ENCODE measurements at regions not wholly inside any gene's neighbourhood (a gene's known extent, or its start where the extent isn't known, plus 50 kb on each side); places are given as distances from the start of the nearest gene placed in this dataset.

- no peaks in the 10 kb centered on the region for H3K9me3 Mint-ChIP-seq
- no peak overlapping the region for H3K27ac Mint-ChIP-seq
Observed at GRCh38 chr13:44199627-44200207, 173.9 kb upstream of the SERP2 start.

DNA sequence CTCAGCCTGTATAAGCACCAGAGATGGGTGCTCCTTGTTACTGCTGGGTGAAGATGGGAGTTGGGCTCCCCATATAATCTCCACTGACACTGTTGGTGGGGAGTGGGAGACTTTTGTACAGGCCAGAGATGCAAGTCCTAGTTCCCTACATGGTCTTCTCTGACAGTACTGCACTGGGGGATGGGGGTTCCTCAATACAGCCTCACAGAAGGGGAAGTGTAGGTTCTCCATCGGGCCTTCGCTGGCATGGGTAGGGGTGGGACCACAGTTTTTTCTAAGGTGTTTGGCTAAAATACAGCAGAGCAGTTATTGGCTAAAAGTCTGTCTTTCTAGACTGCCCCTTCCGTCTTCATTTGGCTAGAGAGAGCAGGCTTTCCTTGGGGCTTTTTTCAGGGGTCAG is 167.2 kb upstream of the SERP2 start:
- H3K4me3 Mint-ChIP-seq, result no peak overlapping the region
- Histone ChIP-seq H3K4me1 (ENCODE audit: control insufficient read depth, insufficient read depth, low read length) (no peaks in the 10 kb centered on the region), H3K36me3 (ENCODE audit: control insufficient read depth, insufficient read depth, low read length) (no peaks in the 10 kb centered on the region), H3K9ac (ENCODE audit: extremely low read depth, low read length, poor library complexity, severe bottlenecking) (no peak overlapping the region), H3K27me3 (ENCODE audit: control insufficient read depth, insufficient read depth, low read length, poor library complexity, severe bottlenecking) (peaks cover 8% of the 10 kb centered on the region), H3K9me3 (ENCODE audit: control insufficient read depth, low read length) (peaks cover 6% of the 10 kb centered on the region), H3K27ac (ENCODE audit: low read depth, low read length) (no peak overlapping the region), H3K4me3 (ENCODE audit: low read length) (no peak overlapping the region)
- no peaks in the 10 kb centered on the region for H3K4me1 Mint-ChIP-seq
- no peak for DNase-seq
- peaks cover 6% of the 10 kb centered on the region for H3K27me3 Mint-ChIP-seq (ENCODE audit: insufficient read depth)
- no peak overlapping the region for H3K27ac Mint-ChIP-seq
- 93 to 100% methylated on average over 2 to 3 of the region's 3 CpGs for WGBS, 2 experiments (ENCODE audit: insufficient coverage in 1 of 2, insufficient read length in 1 of 2)
- peaks cover 10% of the 10 kb centered on the region for H3K9me3 Mint-ChIP-seq
- no peaks in the 10 kb centered on the region for H3K36me3 Mint-ChIP-seq (ENCODE audit: low read depth)
- TF ChIP-seq, protein P1, sequence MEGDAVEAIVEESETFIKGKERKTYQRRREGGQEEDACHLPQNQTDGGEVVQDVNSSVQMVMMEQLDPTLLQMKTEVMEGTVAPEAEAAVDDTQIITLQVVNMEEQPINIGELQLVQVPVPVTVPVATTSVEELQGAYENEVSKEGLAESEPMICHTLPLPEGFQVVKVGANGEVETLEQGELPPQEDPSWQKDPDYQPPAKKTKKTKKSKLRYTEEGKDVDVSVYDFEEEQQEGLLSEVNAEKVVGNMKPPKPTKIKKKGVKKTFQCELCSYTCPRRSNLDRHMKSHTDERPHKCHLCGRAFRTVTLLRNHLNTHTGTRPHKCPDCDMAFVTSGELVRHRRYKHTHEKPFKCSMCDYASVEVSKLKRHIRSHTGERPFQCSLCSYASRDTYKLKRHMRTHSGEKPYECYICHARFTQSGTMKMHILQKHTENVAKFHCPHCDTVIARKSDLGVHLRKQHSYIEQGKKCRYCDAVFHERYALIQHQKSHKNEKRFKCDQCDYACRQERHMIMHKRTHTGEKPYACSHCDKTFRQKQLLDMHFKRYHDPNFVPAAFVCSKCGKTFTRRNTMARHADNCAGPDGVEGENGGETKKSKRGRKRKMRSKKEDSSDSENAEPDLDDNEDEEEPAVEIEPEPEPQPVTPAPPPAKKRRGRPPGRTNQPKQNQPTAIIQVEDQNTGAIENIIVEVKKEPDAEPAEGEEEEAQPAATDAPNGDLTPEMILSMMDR (conservative IDR thresholded peaks at IDR 0.05), result no peak

More at GRCh38 chr13:44199627-44200207, 173.9 kb upstream of the SERP2 start:
- Mint-ChIP-seq H3K4me3 (no peak overlapping the region), H3K27me3 (ENCODE audit: insufficient read depth) (peaks cover 17% of the 10 kb centered on the region), H3K4me1 (peaks cover 8% of the 10 kb centered on the region), H3K36me3 (ENCODE audit: low read depth) (no peaks in the 10 kb centered on the region)
- Histone ChIP-seq H3K4me1 (ENCODE audit: control insufficient read depth, insufficient read depth, low read length) (peaks cover 10% of the 10 kb centered on the region), H3K9ac (ENCODE audit: extremely low read depth, low read length, poor library complexity, severe bottlenecking) (no peak overlapping the region), H3K27me3 (ENCODE audit: control insufficient read depth, insufficient read depth, low read length, poor library complexity, severe bottlenecking) (peaks cover 4% of the 10 kb centered on the region), H3K27ac (ENCODE audit: low read depth, low read length) (no peak overlapping the region), H3K4me3 (ENCODE audit: low read length) (no peak overlapping the region), H3K9me3 (ENCODE audit: control insufficient read depth, low read length) (no peaks in the 10 kb centered on the region), H3K36me3 (ENCODE audit: control insufficient read depth, insufficient read depth, low read length) (no peaks in the 10 kb centered on the region)
- WGBS, 2 experiments (ENCODE audit: insufficient coverage in 1 of 2, insufficient read length in 1 of 2), result 97% methylated on average over 2 of the region's 2 CpGs; no CpG with 5 or more reads in 1 of the 2 experiments
- no peak for DNase-seq
- TF ChIP-seq, protein P1 (conservative IDR thresholded peaks at IDR 0.05), result no peak

GRCh38 chr13:44207476-44207875 is 166.1 kb upstream of the SERP2 start:
- H3K9me3 Mint-ChIP-seq, result peaks cover 10% of the 10 kb centered on the region
- H3K27ac ChIP-seq (ENCODE audit: low read depth, low read length), result no peak overlapping the region
- no peaks in the 10 kb centered on the region for H3K36me3 ChIP-seq (ENCODE audit: control insufficient read depth, insufficient read depth, low read length)
- no peaks in the 10 kb centered on the region for H3K4me1 ChIP-seq (ENCODE audit: control insufficient read depth, insufficient read depth, low read length)
- H3K9me3 ChIP-seq (ENCODE audit: control insufficient read depth, low read length), result peaks cover 6% of the 10 kb centered on the region
- no peak for DNase-seq
- no peaks in the 10 kb centered on the region for H3K36me3 Mint-ChIP-seq (ENCODE audit: low read depth)
- TF ChIP-seq, protein P1 (conservative IDR thresholded peaks at IDR 0.05), result no peak
- H3K4me1 Mint-ChIP-seq, result no peaks in the 10 kb centered on the region
- no peak overlapping the region for H3K27ac Mint-ChIP-seq
- peaks cover 6% of the 10 kb centered on the region for H3K27me3 Mint-ChIP-seq (ENCODE audit: insufficient read depth)
- peaks cover 17% of the 10 kb centered on the region for H3K27me3 ChIP-seq (ENCODE audit: control insufficient read depth, insufficient read depth, low read length, poor library complexity, severe bottlenecking)
- H3K4me3 ChIP-seq (ENCODE audit: low read length), result no peak overlapping the region
- WGBS, 2 experiments (ENCODE audit: insufficient coverage in 1 of 2, insufficient read length in 1 of 2), result 85 to 100% methylated on average over 1 to 2 of the region's 2 CpGs
- H3K9ac ChIP-seq (ENCODE audit: extremely low read depth, low read length, poor library complexity, severe bottlenecking), result no peak overlapping the region
- H3K4me3 Mint-ChIP-seq, result no peak overlapping the region

Measured in endodermal cell (in vitro differentiated cells).